WTC11 (cell line): ENCODE measurements at regions not wholly inside any gene's neighbourhood (a gene's known extent, or its start where the extent isn't known, plus 50 kb on each side); places are given as distances from the start of the nearest gene placed in this dataset.

ENCODE experiments used
- CBFB ChIP-seq: sonication (generic); formaldehyde crosslinking; IDR thresholded peaks from 2 replicates; pipeline ENCODE4 v1.8.1; 2022; ENCODE audit warnings: mild to moderate bottlenecking, low read depth, missing genetic modification reagents
- CREB1 ChIP-seq: sonication (generic); formaldehyde crosslinking; IDR thresholded peaks from 2 replicates; pipeline ENCODE4 v1.8.0; 2023; ENCODE audit warnings: mild to moderate bottlenecking, missing genetic modification reagents
- ETV6 ChIP-seq: sonication (generic); formaldehyde crosslinking; IDR thresholded peaks from 2 replicates; pipeline ENCODE4 v1.8.1; 2022; ENCODE audit warnings: mild to moderate bottlenecking, missing genetic modification reagents
- JUN ChIP-seq: sonication (generic); formaldehyde crosslinking; IDR thresholded peaks from 2 replicates; pipeline ENCODE4 v1.8.0; 2023; ENCODE audit warnings: mild to moderate bottlenecking, missing genetic modification reagents
- NFE2L1 ChIP-seq: sonication (generic); formaldehyde crosslinking; IDR thresholded peaks from 2 replicates; pipeline ENCODE4 v1.8.1; 2023; ENCODE audit warnings: missing genetic modification reagents
- SP1 ChIP-seq: sonication (generic); formaldehyde crosslinking; conservative IDR thresholded peaks from 2 replicates; pipeline ENCODE4 v1.8.1; 2022; ENCODE audit warnings: missing genetic modification reagents
- TEAD4 ChIP-seq: sonication (generic); formaldehyde crosslinking; IDR thresholded peaks from 2 replicates; pipeline ENCODE4 v1.8.0; 2022; ENCODE audit warnings: mild to moderate bottlenecking, missing genetic modification reagents
- ZNF232 ChIP-seq: sonication (generic); formaldehyde crosslinking; IDR thresholded peaks from 2 replicates; pipeline ENCODE4 v1.8.0; 2022; ENCODE audit warnings: mild to moderate bottlenecking, missing genetic modification reagents
- TF ChIP-seq, protein P1 (sequence below): fragments of 200-600 bp; IDR thresholded peaks from 2 replicates; pipeline ENCODE4 v1.8.0; 2022; ENCODE audit warnings: antibody characterized with exemption
- TF ChIP-seq, protein P2 (sequence below): sonication (generic); formaldehyde crosslinking; IDR thresholded peaks from 2 replicates; pipeline ENCODE4 v1.8.0; 2022; ENCODE audit warnings: mild to moderate bottlenecking, missing genetic modification reagents
- TF ChIP-seq, protein P3 (sequence below): sonication (generic); formaldehyde crosslinking; IDR thresholded peaks from 2 replicates; pipeline ENCODE4 v1.8.1; 2023; ENCODE audit warnings: mild to moderate bottlenecking, missing genetic modification reagents
- TF ChIP-seq, protein P4 (sequence below): sonication (generic); formaldehyde crosslinking; IDR thresholded peaks from 2 replicates; pipeline ENCODE4 v1.8.1; 2023; ENCODE audit warnings: mild to moderate bottlenecking, missing genetic modification reagents, moderate library complexity
- TF ChIP-seq, protein P5 (sequence below): sonication (generic); formaldehyde crosslinking; IDR thresholded peaks from 2 replicates; pipeline ENCODE4 v1.8.1; 2022; ENCODE audit warnings: mild to moderate bottlenecking, moderate library complexity, missing genetic modification reagents

DNA sequence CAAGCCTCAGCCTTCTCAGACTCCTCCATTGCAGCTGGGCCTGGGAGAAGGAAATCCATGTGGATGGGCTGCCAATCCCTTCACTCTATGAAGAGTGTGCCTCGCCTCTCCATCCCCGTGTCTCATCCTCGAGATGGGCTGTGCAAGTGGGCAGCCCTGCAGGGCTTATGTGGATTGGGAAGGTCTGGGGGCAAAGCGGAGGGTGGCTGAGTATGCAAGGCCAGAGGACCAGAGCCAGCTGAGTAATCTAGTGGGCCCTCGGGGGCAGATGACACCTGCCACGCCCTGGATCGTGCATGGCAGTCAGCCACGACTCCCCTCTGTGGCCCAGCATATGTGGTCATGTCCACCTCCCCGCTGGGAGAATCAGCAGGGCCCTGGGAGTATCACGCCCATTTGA lies 78.9 kb downstream of the IRX5 start:
- TF ChIP-seq, protein P1, sequence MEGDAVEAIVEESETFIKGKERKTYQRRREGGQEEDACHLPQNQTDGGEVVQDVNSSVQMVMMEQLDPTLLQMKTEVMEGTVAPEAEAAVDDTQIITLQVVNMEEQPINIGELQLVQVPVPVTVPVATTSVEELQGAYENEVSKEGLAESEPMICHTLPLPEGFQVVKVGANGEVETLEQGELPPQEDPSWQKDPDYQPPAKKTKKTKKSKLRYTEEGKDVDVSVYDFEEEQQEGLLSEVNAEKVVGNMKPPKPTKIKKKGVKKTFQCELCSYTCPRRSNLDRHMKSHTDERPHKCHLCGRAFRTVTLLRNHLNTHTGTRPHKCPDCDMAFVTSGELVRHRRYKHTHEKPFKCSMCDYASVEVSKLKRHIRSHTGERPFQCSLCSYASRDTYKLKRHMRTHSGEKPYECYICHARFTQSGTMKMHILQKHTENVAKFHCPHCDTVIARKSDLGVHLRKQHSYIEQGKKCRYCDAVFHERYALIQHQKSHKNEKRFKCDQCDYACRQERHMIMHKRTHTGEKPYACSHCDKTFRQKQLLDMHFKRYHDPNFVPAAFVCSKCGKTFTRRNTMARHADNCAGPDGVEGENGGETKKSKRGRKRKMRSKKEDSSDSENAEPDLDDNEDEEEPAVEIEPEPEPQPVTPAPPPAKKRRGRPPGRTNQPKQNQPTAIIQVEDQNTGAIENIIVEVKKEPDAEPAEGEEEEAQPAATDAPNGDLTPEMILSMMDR = no peak
- TF ChIP-seq ZNF232 (CRISPR knock-in tag) (no peak), CBFB (no peak), SP1 (CRISPR knock-in tag) (no peak), NFE2L1 (no peak), ETV6 (no peak), CREB1 (CRISPR knock-in tag) (no peak), TEAD4 (CRISPR knock-in tag) (no peak), JUN (no peak)
- TF ChIP-seq, protein P2, sequence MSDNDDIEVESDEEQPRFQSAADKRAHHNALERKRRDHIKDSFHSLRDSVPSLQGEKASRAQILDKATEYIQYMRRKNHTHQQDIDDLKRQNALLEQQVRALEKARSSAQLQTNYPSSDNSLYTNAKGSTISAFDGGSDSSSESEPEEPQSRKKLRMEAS (CRISPR knock-in tag) = no peak
- TF ChIP-seq, protein P3, sequence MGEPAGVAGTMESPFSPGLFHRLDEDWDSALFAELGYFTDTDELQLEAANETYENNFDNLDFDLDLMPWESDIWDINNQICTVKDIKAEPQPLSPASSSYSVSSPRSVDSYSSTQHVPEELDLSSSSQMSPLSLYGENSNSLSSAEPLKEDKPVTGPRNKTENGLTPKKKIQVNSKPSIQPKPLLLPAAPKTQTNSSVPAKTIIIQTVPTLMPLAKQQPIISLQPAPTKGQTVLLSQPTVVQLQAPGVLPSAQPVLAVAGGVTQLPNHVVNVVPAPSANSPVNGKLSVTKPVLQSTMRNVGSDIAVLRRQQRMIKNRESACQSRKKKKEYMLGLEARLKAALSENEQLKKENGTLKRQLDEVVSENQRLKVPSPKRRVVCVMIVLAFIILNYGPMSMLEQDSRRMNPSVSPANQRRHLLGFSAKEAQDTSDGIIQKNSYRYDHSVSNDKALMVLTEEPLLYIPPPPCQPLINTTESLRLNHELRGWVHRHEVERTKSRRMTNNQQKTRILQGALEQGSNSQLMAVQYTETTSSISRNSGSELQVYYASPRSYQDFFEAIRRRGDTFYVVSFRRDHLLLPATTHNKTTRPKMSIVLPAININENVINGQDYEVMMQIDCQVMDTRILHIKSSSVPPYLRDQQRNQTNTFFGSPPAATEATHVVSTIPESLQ (CRISPR knock-in tag) = no peak
- TF ChIP-seq, protein P4, sequence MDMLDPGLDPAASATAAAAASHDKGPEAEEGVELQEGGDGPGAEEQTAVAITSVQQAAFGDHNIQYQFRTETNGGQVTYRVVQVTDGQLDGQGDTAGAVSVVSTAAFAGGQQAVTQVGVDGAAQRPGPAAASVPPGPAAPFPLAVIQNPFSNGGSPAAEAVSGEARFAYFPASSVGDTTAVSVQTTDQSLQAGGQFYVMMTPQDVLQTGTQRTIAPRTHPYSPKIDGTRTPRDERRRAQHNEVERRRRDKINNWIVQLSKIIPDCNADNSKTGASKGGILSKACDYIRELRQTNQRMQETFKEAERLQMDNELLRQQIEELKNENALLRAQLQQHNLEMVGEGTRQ = no peak
- TF ChIP-seq, protein P5, sequence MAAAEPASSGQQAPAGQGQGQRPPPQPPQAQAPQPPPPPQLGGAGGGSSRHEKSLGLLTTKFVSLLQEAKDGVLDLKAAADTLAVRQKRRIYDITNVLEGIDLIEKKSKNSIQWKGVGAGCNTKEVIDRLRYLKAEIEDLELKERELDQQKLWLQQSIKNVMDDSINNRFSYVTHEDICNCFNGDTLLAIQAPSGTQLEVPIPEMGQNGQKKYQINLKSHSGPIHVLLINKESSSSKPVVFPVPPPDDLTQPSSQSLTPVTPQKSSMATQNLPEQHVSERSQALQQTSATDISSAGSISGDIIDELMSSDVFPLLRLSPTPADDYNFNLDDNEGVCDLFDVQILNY (CRISPR knock-in tag) = no peak
